Esophagus muscularis mucosa (tissue), 3 donors: ENCODE measurements at regions not wholly inside any gene's neighbourhood (a gene's known extent, or its start where the extent isn't known, plus 50 kb on each side); places are given as distances from the start of the nearest gene placed in this dataset.

Source experiments
- POLR2A ChIP-seq: fragments of 450-650 bp; IDR thresholded peaks from one replicate; pipeline ENCODE4 v1.6.1; 2017; ENCODE audit warnings: antibody characterized with exemption, moderate library complexity, mild to moderate bottlenecking, low read depth
- POLR2AphosphoS5 ChIP-seq, 2 donors: sonication (generic); formaldehyde crosslinking; IDR thresholded peaks; one replicate each; pipeline ENCODE4 v1.6.1; 2017; ENCODE audit warnings: antibody characterized with exemption in 2 of 2
- TF ChIP-seq, protein P1 (sequence below), 3 experiments: fragments of 200-600 bp in 2 of 3; fragments of 450-650 bp in 1 of 3; sonication (generic) in 2 of 3; IDR thresholded peaks; one replicate each; pipeline ENCODE4 v1.5.1; 2017 to 2019; ENCODE audit warnings: antibody characterized with exemption in 3 of 3, mild to moderate bottlenecking in 2 of 3, moderate library complexity in 1 of 3

DNA sequence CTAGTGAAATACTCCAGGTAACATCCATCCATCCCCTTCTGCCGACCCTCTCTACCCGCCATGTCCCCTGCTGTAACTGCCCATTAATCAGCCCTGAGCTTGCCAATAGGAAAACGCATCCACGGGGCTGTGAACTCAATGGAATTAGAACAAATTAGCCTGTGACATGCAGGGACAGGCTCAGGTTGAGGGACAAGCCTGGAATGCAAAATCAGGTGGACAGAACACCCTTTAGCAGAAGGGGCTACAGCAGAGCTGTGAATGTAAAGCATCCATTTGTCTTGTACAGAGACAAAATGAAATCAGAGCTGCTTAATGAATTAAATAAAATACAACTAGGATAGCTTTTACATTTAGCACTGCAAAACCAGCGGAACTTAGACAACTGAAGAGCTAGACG lies 187.3 kb upstream of the SASH1 start:
- TF ChIP-seq POLR2A (no peak), POLR2AphosphoS5 (IDR thresholded peaks at IDR 0.05) (no peak)
- TF ChIP-seq, protein P1, sequence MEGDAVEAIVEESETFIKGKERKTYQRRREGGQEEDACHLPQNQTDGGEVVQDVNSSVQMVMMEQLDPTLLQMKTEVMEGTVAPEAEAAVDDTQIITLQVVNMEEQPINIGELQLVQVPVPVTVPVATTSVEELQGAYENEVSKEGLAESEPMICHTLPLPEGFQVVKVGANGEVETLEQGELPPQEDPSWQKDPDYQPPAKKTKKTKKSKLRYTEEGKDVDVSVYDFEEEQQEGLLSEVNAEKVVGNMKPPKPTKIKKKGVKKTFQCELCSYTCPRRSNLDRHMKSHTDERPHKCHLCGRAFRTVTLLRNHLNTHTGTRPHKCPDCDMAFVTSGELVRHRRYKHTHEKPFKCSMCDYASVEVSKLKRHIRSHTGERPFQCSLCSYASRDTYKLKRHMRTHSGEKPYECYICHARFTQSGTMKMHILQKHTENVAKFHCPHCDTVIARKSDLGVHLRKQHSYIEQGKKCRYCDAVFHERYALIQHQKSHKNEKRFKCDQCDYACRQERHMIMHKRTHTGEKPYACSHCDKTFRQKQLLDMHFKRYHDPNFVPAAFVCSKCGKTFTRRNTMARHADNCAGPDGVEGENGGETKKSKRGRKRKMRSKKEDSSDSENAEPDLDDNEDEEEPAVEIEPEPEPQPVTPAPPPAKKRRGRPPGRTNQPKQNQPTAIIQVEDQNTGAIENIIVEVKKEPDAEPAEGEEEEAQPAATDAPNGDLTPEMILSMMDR (IDR thresholded peaks at IDR 0.05): no peak
